ENCODE measurements at regions not wholly inside any gene's neighbourhood (a gene's known extent, or its start where the extent isn't known, plus 50 kb on each side); places are given as distances from the start of the nearest gene placed in this dataset.
"Not testable (repeated sequence)": the region's sequence is repeated elsewhere in the genome, so short reads cannot be mapped to it uniquely, and the experiment has no call there.

- no peak for DNase-seq (ENCODE audit: low read depth)
These were observed 686.5 kb downstream of the MECOM start for GRCh38 chr3:168976969-168977368.

DNA sequence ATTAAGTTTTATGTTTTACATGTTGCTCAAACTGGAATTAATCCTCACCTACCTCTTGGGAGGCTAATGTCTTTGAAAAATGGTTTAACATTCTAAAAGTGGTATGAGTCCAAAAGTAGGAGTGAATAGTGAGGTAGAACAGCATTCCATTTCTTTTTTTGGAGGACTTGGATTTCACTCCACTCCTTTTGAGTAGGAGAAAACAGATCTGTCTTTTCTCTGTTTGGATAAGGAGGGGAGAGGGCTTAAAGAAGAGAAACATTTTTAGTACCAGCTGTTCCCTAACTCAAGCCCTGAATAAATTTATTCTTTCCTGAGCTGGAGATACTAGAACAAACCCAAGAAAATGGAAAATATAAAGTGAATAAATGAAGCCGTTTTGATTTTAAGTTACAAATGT, 687.9 kb downstream of the MECOM start:
- no peak for DNase-seq (ENCODE audit: low read depth)

- DNase-seq (ENCODE audit: low read depth): no peak
These were observed 688.7 kb downstream of the MECOM start for GRCh38 chr3:168974617-168975403.

GRCh38 chr3:168973897-168974296, 689.6 kb downstream of the MECOM start:
- no peak for DNase-seq (ENCODE audit: low read depth)

- DNase-seq (ENCODE audit: low read depth): no peak
These were observed 690.3 kb downstream of the MECOM start for GRCh38 chr3:168973206-168973605.

DNA sequence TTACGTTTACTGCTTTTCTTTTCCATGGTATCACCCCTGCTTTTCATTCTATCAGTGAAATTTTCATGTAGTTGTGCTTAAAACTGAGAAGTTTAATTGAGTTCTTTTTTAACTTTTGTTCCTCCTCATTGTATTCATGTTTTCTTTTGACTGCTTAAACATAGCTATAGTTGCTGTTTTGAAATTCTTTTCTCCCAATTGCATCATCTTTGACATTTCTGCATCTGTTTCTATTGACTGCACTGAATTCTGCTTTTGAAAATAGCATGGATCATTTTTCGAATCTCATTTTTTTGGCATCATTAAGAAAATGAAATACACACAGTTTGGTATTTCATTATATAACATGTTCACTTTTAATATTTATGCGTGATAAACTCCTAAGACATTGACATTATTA, 694.9 kb downstream of the MECOM start:
- no peak for DNase-seq (ENCODE audit: low read depth)

- DNase-seq (ENCODE audit: low read depth): no peak
These were observed 698.8 kb downstream of the MECOM start for GRCh38 chr3:168964736-168965135.

- DNase-seq (ENCODE audit: low read depth): no peak
These were observed 702.2 kb downstream of the MECOM start for GRCh38 chr3:168961271-168961670.

- no peak for DNase-seq (ENCODE audit: low read depth)
These were observed 703.8 kb downstream of the MECOM start for GRCh38 chr3:168959731-168960130.

GRCh38 chr3:168958466-168958865, 705.0 kb downstream of the MECOM start:
- no peak for DNase-seq (ENCODE audit: low read depth)

- DNase-seq (ENCODE audit: low read depth): no peak
These were observed 707.4 kb downstream of the MECOM start for GRCh38 chr3:168956076-168956475.

GRCh38 chr3:168952551-168952950, 711.0 kb downstream of the MECOM start:
- DNase-seq (ENCODE audit: low read depth): peak; percentile 28

- DNase-seq (ENCODE audit: low read depth): no peak
These were observed 711.6 kb downstream of the MECOM start for GRCh38 chr3:168951884-168952283.

DNA sequence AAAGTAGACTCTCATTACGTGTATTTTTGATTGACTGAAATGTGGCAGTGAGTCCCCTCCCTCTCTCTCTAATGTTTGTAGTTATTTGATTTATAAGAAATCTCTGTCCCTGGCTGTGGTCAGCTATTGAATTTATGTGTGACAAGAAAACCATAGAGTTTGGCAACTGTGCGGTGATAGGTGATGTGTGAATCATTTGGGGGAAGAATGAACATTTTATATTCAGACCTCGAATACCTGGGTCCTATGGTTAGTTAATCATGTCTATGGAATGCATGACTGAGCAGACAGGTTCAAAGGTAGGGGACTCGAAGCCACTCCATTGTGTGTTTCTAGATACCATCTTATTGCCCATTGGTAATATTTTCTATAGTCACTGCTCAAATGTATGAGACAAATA, 712.1 kb downstream of the MECOM start:
- no peak for DNase-seq (ENCODE audit: low read depth)

- DNase-seq (ENCODE audit: low read depth): no peak
These were observed 712.9 kb downstream of the MECOM start for GRCh38 chr3:168950622-168951021.

DNA sequence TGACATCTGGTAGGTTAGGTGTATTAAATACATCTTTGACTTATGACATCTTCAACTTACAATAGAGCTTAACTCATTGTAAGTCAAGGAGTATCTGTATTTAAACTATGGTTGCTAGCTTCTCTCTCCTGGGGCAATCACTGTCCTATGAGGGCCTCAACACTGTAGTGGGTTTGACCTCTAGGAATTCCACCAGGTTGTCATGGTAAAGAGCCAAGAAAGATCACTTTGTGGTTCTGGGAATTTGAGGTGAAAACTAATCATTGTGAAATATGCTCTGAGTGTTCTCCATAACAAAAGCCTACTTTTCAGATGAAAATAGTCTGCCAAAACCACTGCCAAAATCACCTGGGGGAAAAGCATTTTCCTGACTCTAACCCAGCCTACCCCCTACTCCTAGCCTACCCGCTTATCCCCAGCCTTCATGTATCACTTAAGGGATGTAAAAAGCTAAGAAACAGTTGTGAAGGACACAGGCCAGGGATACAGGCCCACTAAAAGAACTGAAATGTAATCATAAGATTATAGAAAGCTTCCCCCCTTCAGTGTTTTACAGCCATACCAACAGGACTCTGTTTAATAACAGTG, 723.8 kb downstream of the MECOM start:
- DNase-seq (ENCODE audit: low read depth): no peak

DNA sequence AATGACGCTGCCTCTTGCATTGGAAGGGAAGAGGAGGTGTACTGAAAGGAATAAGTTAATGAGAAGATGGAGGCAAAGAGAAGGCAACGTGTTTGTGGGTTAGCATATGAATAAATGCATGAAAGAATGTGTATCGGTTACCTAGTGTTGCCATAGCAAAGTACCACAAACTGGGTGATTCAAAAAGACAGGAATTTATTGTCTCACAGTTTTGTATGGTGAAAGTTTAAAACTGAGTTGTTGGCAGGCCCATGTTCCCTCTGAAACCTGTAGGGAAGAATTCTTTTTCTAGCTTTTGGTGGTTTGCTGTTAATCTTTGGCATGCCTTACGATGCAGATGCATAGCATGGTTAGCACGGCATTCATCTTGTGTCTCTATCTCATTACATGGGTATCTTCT, 729.9 kb downstream of the MECOM start:
- peak; percentile 22 for DNase-seq (ENCODE audit: low read depth)

- DNase-seq (ENCODE audit: low read depth): not testable (repeated sequence)
These were observed 733.5 kb downstream of the MECOM start for GRCh38 chr3:168929997-168930396.

DNA sequence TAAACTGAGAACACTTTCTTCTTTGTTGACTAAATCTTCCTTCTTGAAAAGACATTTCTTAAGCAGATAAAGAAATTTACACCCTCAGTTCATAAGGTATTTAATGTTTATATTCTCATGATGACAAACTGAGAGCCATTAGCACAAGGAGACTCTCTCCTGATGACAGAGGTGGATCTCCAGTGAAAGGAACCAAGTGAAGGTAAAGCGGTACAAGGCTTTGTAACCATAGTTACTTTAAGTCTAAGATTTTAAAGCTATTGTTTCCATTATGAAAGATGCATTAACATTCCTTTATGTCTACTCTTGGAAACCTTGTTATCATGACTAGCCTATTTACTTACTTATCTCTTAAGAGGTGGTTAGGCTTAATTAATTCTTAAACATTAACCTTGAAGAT, 737.1 kb downstream of the MECOM start:
- no peak for DNase-seq (ENCODE audit: low read depth)

DNA sequence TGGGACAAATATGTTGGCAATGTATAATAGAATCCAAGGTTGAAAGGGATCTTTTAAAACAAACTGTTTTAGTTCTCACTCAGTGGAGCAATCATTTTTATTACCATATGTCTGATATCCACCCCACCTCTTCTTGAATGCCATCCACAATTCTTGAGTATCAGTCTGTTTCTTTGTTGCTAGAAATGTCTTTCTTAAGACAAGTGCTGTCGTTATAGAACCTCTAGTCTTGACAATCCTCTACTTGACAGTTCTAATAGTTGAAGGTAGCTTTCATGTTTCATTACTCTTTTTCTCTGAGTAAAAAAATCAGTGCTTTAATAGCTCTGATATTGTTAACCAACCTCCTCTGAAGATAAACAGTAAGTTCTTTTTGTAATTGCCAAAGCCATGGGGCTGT, 737.9 kb downstream of the MECOM start:
- no peak for DNase-seq (ENCODE audit: low read depth)

- no peak for DNase-seq (ENCODE audit: low read depth)
These were observed 748.9 kb downstream of the MECOM start for GRCh38 chr3:168914662-168915061.

- DNase-seq (ENCODE audit: low read depth): no peak
These were observed 754.3 kb downstream of the MECOM start for GRCh38 chr3:168909260-168909659.

DNA sequence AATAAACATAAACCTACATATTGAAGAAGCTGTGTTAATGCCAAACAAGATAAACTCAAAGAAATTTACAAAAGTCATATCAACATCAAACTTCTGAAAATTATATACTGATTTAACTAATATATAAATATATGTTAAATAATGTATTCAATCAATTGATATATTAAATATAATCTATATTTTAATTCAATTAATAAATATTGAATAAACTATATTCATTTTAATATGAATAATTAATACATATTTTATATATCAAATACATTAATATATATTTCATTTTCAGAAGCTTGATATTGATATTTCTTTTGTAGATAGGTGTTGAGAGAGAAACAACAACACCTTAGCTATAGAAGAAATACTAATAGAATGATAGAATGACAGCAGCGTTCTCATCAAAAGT, 768.1 kb downstream of the MECOM start:
- no peak for DNase-seq (ENCODE audit: low read depth)

GRCh38 chr3:168894214-168894613, 769.3 kb downstream of the MECOM start:
- no peak for DNase-seq (ENCODE audit: low read depth)
